Left kidney (tissue), 1 donor: ENCODE measurements at regions not wholly inside any gene's neighbourhood (a gene's known extent, or its start where the extent isn't known, plus 50 kb on each side); places are given as distances from the start of the nearest gene placed in this dataset.
A peak's percentile ranks its signal among the peaks of the same experiment; 100 is the strongest.
"Not testable (repeated sequence)": the region's sequence is repeated elsewhere in the genome, so short reads cannot be mapped to it uniquely, and the experiment has no call there.

ENCODE experiments used
- DNase-seq: peaks from one replicate; pipeline ENCODE4 v3.0.0-alpha.2; 2013

- DNase-seq = no peak
Observed at GRCh38 chr10:127610816-127611215, 61.7 kb downstream of the NPS start.

GRCh38 chr10:127614484-127615017 lies 65.4 kb downstream of the NPS start:
- no peak for DNase-seq

GRCh38 chr10:127618797-127619196 lies 69.7 kb downstream of the NPS start:
- no peak for DNase-seq

- peak; percentile 0 for DNase-seq
Observed at GRCh38 chr10:127619546-127620325, 70.6 kb downstream of the NPS start.

GRCh38 chr10:127635882-127636281 lies 86.8 kb downstream of the NPS start:
- no peak for DNase-seq

GRCh38 chr10:127648885-127649284 lies 88.1 kb upstream of the FOXI2 start:
- no peak for DNase-seq

- no peak for DNase-seq
Observed at GRCh38 chr10:127649642-127650041, 87.3 kb upstream of the FOXI2 start.

- peak; percentile 29 for DNase-seq
Observed at GRCh38 chr10:127657056-127657455, 79.9 kb upstream of the FOXI2 start.

- DNase-seq = not testable (repeated sequence)
Observed at GRCh38 chr10:127676430-127676829, 60.6 kb upstream of the FOXI2 start.

- no peak for DNase-seq
Observed at GRCh38 chr10:127678091-127678490, 58.9 kb upstream of the FOXI2 start.

- DNase-seq = no peak
Observed at GRCh38 chr10:127679642-127680255, 57.2 kb upstream of the FOXI2 start.
